ENCODE measurements at regions not wholly inside any gene's neighbourhood (a gene's known extent, or its start where the extent isn't known, plus 50 kb on each side); places are given as distances from the start of the nearest gene placed in this dataset.

DNA sequence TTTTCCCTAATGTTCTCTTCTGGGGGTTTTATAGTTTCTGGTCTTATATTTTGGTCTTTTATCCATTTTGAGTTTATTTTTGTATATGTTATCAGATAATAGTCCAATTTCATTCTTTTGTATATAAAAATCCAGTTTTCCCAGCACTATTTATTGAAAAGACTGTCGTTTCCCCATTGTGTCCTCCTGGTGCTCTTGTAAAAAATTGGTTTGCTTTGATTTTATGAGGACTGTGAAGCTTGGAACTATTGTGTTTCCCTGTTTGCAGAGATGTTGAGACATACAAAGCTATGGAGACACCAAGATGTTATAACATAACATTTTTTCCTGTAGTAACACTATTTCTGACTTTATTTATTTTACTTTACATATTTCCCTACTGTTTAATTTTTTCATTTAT lies 163.3 kb upstream of the TUT7 start:
- H3K27me3 ChIP-seq (ENCODE audit: control insufficient read depth in 3 of 3, insufficient read depth in 3 of 3, low read depth in 1 of 3, low read length in 3 of 3): no peaks in the 10 kb centered on the region
- no peak overlapping the region for H4K8ac ChIP-seq (ENCODE audit: low read depth, low read length)
- no peak overlapping the region for H2BK15ac ChIP-seq (ENCODE audit: low read length)
- H2AFZ ChIP-seq (ENCODE audit: low read length): no peak overlapping the region
- H4K91ac ChIP-seq (ENCODE audit: low read depth, low read length, poor library complexity): no peak overlapping the region
- H3K9me3 ChIP-seq (replicated peaks in 1 of 2; ENCODE audit: control insufficient read depth in 2 of 2, insufficient read depth in 1 of 2, low read depth in 1 of 2, low read length in 2 of 2): no peaks in the 10 kb centered on the region
- no peak overlapping the region for H3K27ac ChIP-seq (replicated peaks; ENCODE audit: low read length)
- DNase-seq (ENCODE audit: low spot score): no peak
- no peaks in the 10 kb centered on the region for H3K4me1 ChIP-seq (ENCODE audit: control insufficient read depth in 2 of 2, insufficient read depth in 1 of 2, low read depth in 1 of 2, low read length in 2 of 2)
- no CpG with 5 or more reads among the region's 1 CpG for WGBS, 2 donors (ENCODE audit: extremely low coverage in 2 of 2, insufficient read length in 2 of 2, insufficient replicate concordance in 1 of 2)
- H3K23ac ChIP-seq (ENCODE audit: low read depth, low read length, poor library complexity): no peak overlapping the region
- H3K36me3 ChIP-seq (replicated peaks in 1 of 2; ENCODE audit: control insufficient read depth in 2 of 2, insufficient read depth in 2 of 2, low read length in 2 of 2): no peaks in the 10 kb centered on the region
- H2AK5ac ChIP-seq (ENCODE audit: low read depth, low read length): no peak overlapping the region
- H3K9ac ChIP-seq (ENCODE audit: low read depth, low read length, poor library complexity): no peak overlapping the region
- H3K79me1 ChIP-seq (ENCODE audit: low read depth, low read length): no peaks in the 10 kb centered on the region
- no peak overlapping the region for H3K4me3 ChIP-seq (ENCODE audit: low read length in 2 of 2)
- no peak overlapping the region for H3K18ac ChIP-seq (ENCODE audit: low read length)
- no peak overlapping the region for H3K4ac ChIP-seq (ENCODE audit: low read length)
- no peak overlapping the region for H3K4me2 ChIP-seq (ENCODE audit: insufficient read depth, low read length, poor library complexity, severe bottlenecking)
- H2BK12ac ChIP-seq (ENCODE audit: low read length): no peak overlapping the region
- H3K14ac ChIP-seq (ENCODE audit: low read length): no peak overlapping the region
- no peak overlapping the region for H2BK120ac ChIP-seq (ENCODE audit: low read depth, low read length)
- no peak overlapping the region for H2BK5ac ChIP-seq (ENCODE audit: low read length)

DNA sequence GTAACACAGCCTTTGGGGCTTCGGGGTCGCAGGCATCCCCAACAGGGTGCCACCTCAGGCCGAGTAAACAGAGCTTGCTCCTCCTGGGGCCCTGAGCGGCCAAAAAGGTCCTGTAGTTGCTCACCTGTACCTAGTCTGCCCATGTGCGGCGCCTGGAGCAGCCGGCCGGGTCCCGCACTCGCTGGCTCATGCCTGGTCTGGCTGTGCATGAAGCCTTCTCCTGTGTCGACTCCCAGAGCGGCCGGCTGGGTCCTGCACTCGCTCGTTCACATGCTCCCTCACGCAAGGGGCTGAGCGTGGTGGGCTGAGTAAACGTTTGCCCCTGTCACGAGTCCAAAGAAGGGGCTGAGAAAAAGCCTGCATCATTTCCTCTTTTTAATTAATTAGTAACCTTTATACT lies 162.4 kb upstream of the TUT7 start:
- H2BK5ac ChIP-seq (ENCODE audit: low read length): no peak overlapping the region
- no peak overlapping the region for H4K8ac ChIP-seq (ENCODE audit: low read depth, low read length)
- WGBS, 2 donors (ENCODE audit: extremely low coverage in 2 of 2, insufficient read length in 2 of 2, insufficient replicate concordance in 1 of 2): no CpG with 5 or more reads among the region's 19 CpGs
- H3K4me3 ChIP-seq (ENCODE audit: low read length in 2 of 2): no peak overlapping the region
- H3K9ac ChIP-seq (ENCODE audit: low read depth, low read length, poor library complexity): no peak overlapping the region
- H3K27ac ChIP-seq (replicated peaks; ENCODE audit: low read length): no peak overlapping the region
- no peaks in the 10 kb centered on the region for H3K79me1 ChIP-seq (ENCODE audit: low read depth, low read length)
- no peak overlapping the region for H3K4ac ChIP-seq (ENCODE audit: low read length)
- no peak overlapping the region for H3K23ac ChIP-seq (ENCODE audit: low read depth, low read length, poor library complexity)
- H2BK120ac ChIP-seq (ENCODE audit: low read depth, low read length): no peak overlapping the region
- H3K4me1 ChIP-seq (ENCODE audit: control insufficient read depth in 2 of 2, insufficient read depth in 1 of 2, low read depth in 1 of 2, low read length in 2 of 2): no peaks in the 10 kb centered on the region
- no peak for DNase-seq (ENCODE audit: low spot score)
- no peak overlapping the region for H2BK12ac ChIP-seq (ENCODE audit: low read length)
- peak overlapping the region; percentile 68 for H2AK5ac ChIP-seq (ENCODE audit: low read depth, low read length)
- H4K91ac ChIP-seq (ENCODE audit: low read depth, low read length, poor library complexity): no peak overlapping the region
- H3K36me3 ChIP-seq (replicated peaks in 1 of 2; ENCODE audit: control insufficient read depth in 2 of 2, insufficient read depth in 2 of 2, low read length in 2 of 2): no peaks in the 10 kb centered on the region
- no peak overlapping the region for H3K4me2 ChIP-seq (ENCODE audit: insufficient read depth, low read length, poor library complexity, severe bottlenecking)
- peaks cover 0 to 2% (median 0%) of the 10 kb centered on the region in 3 experiments for H3K27me3 ChIP-seq (ENCODE audit: control insufficient read depth in 3 of 3, insufficient read depth in 3 of 3, low read depth in 1 of 3, low read length in 3 of 3)
- H3K18ac ChIP-seq (ENCODE audit: low read length): no peak overlapping the region
- no peak overlapping the region for H2BK15ac ChIP-seq (ENCODE audit: low read length)
- no peak overlapping the region for H2AFZ ChIP-seq (ENCODE audit: low read length)
- no peaks in the 10 kb centered on the region for H3K9me3 ChIP-seq (replicated peaks in 1 of 2; ENCODE audit: control insufficient read depth in 2 of 2, insufficient read depth in 1 of 2, low read depth in 1 of 2, low read length in 2 of 2)
- no peak overlapping the region for H3K14ac ChIP-seq (ENCODE audit: low read length)

DNA sequence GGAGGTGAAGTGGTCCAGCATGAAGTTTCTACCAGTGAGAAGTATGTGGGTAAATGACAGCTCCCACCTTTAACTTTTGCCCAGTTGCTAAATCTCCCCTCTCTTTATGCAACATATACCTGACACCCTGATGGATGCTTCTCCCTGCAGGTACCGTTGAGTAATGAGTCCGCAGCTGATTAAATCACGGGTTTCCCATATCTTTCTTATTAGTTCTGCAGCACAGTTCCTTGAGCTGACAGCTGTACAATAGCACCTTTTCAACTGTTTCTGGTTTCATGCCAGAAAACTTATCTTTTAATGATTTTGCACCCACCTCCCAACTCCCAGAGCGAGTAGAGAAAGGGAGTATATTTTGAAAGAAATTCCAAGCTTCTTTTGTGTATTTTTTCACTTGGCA lies 161.0 kb upstream of the TUT7 start:
- Histone ChIP-seq H2BK15ac (ENCODE audit: low read length) (no peak overlapping the region), H3K23ac (ENCODE audit: low read depth, low read length, poor library complexity) (no peak overlapping the region), H2BK12ac (ENCODE audit: low read length) (no peak overlapping the region), H3K9ac (ENCODE audit: low read depth, low read length, poor library complexity) (no peak overlapping the region), H3K4me1 (ENCODE audit: control insufficient read depth in 2 of 2, insufficient read depth in 1 of 2, low read depth in 1 of 2, low read length in 2 of 2) (no peaks in the 10 kb centered on the region), H3K14ac (ENCODE audit: low read length) (no peak overlapping the region), H2AFZ (ENCODE audit: low read length) (no peak overlapping the region), H3K9me3 (replicated peaks in 1 of 2; ENCODE audit: control insufficient read depth in 2 of 2, insufficient read depth in 1 of 2, low read depth in 1 of 2, low read length in 2 of 2) (no peaks in the 10 kb centered on the region), H3K4me3 (ENCODE audit: low read length in 2 of 2) (no peak overlapping the region), H3K36me3 (replicated peaks in 1 of 2; ENCODE audit: control insufficient read depth in 2 of 2, insufficient read depth in 2 of 2, low read length in 2 of 2) (no peaks in the 10 kb centered on the region), H2BK120ac (ENCODE audit: low read depth, low read length) (no peak overlapping the region), H2AK5ac (ENCODE audit: low read depth, low read length) (no peak overlapping the region), H3K4me2 (ENCODE audit: insufficient read depth, low read length, poor library complexity, severe bottlenecking) (no peak overlapping the region), H4K91ac (ENCODE audit: low read depth, low read length, poor library complexity) (no peak overlapping the region), H3K79me1 (ENCODE audit: low read depth, low read length) (no peaks in the 10 kb centered on the region), H4K8ac (ENCODE audit: low read depth, low read length) (no peak overlapping the region), H3K27me3 (ENCODE audit: control insufficient read depth in 3 of 3, insufficient read depth in 3 of 3, low read depth in 1 of 3, low read length in 3 of 3) (peaks cover 0 to 2% (median 0%) of the 10 kb centered on the region in 3 experiments), H2BK5ac (ENCODE audit: low read length) (no peak overlapping the region), H3K4ac (ENCODE audit: low read length) (no peak overlapping the region), H3K27ac (replicated peaks; ENCODE audit: low read length) (no peak overlapping the region), H3K18ac (ENCODE audit: low read length) (no peak overlapping the region)
- no CpG with 5 or more reads among the region's 4 CpGs for whole genome bisulfite sequencing, 2 donors (ENCODE audit: extremely low coverage in 2 of 2, insufficient read length in 2 of 2, insufficient replicate concordance in 1 of 2)
- no peak for DNase-seq (ENCODE audit: low spot score)

DNA sequence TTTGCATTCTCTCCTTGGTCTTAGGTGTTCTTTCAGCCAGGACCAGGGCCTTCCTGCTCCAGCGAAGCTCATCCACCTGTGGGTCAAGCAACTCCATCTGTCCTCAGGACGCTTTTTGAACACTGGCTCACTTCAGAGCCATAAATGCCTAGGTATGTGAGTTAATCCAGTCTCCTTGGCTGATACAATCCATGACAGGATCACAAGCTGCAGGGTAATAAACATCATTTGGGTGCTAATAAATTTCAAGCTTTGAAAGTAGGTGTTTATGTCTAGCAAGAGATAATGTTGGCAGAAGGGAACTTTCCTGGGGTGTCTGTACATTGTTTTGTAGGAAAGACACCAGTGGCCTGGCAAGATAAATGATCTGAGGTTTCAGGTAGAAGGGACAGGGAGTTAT lies 159.2 kb upstream of the TUT7 start:
- Histone ChIP-seq H2AFZ (ENCODE audit: low read length) (no peak overlapping the region), H3K79me1 (ENCODE audit: low read depth, low read length) (no peaks in the 10 kb centered on the region), H3K9ac (ENCODE audit: low read depth, low read length, poor library complexity) (no peak overlapping the region), H3K23ac (ENCODE audit: low read depth, low read length, poor library complexity) (no peak overlapping the region), H3K14ac (ENCODE audit: low read length) (no peak overlapping the region), H3K4me2 (ENCODE audit: insufficient read depth, low read length, poor library complexity, severe bottlenecking) (no peak overlapping the region), H2BK120ac (ENCODE audit: low read depth, low read length) (no peak overlapping the region), H4K8ac (ENCODE audit: low read depth, low read length) (no peak overlapping the region), H4K91ac (ENCODE audit: low read depth, low read length, poor library complexity) (no peak overlapping the region), H3K36me3 (replicated peaks in 1 of 2; ENCODE audit: control insufficient read depth in 2 of 2, insufficient read depth in 2 of 2, low read length in 2 of 2) (no peaks in the 10 kb centered on the region), H3K4me1 (ENCODE audit: control insufficient read depth in 2 of 2, insufficient read depth in 1 of 2, low read depth in 1 of 2, low read length in 2 of 2) (no peaks in the 10 kb centered on the region), H2BK5ac (ENCODE audit: low read length) (no peak overlapping the region), H3K4ac (ENCODE audit: low read length) (no peak overlapping the region), H3K27ac (replicated peaks; ENCODE audit: low read length) (no peak overlapping the region), H2AK5ac (ENCODE audit: low read depth, low read length) (no peak overlapping the region), H2BK12ac (ENCODE audit: low read length) (no peak overlapping the region), H3K27me3 (ENCODE audit: control insufficient read depth in 3 of 3, insufficient read depth in 3 of 3, low read depth in 1 of 3, low read length in 3 of 3) (peaks cover 0 to 2% (median 0%) of the 10 kb centered on the region in 3 experiments), H2BK15ac (ENCODE audit: low read length) (no peak overlapping the region), H3K4me3 (ENCODE audit: low read length in 2 of 2) (no peak overlapping the region), H3K18ac (ENCODE audit: low read length) (no peak overlapping the region), H3K9me3 (replicated peaks in 1 of 2; ENCODE audit: control insufficient read depth in 2 of 2, insufficient read depth in 1 of 2, low read depth in 1 of 2, low read length in 2 of 2) (no peaks in the 10 kb centered on the region)
- no peak for DNase-seq (ENCODE audit: low spot score)
- WGBS, 2 donors (ENCODE audit: extremely low coverage in 2 of 2, insufficient read length in 2 of 2, insufficient replicate concordance in 1 of 2): no CpG with 5 or more reads among the region's 2 CpGs

All from neuronal stem cell (in vitro differentiated cells).